Spinal cord (tissue), 9 donors: ENCODE measurements at regions not wholly inside any gene's neighbourhood (a gene's known extent, or its start where the extent isn't known, plus 50 kb on each side); places are given as distances from the start of the nearest gene placed in this dataset.
A peak's percentile ranks its signal among the peaks of the same experiment; 100 is the strongest.

Source experiments
- DNase-seq, 6 donors: peaks; one replicate each; pipeline versions ENCODE4 v3.0.0 to v3.0.0-alpha.2; 2013 to 2015; ENCODE audit warnings: low spot score in 6 of 6, low read depth in 4 of 6
- H3K27ac ChIP-seq: one replicate; pipeline ENCODE4 v1.5.1; 2013; ENCODE audit warnings: low read depth, low read length, control low read depth
- H3K27me3 ChIP-seq: one replicate; pipeline ENCODE4 v1.6.1; 2013; ENCODE audit warnings: low read length; ENCODE audit not compliant: control insufficient read depth, insufficient read depth
- H3K36me3 ChIP-seq: one replicate; pipeline ENCODE4 v1.6.1; 2013; ENCODE audit warnings: low read length; ENCODE audit not compliant: control insufficient read depth, insufficient read depth
- H3K4me1 ChIP-seq: one replicate; pipeline ENCODE4 v1.6.1; 2013; ENCODE audit warnings: low read length; ENCODE audit not compliant: control insufficient read depth, insufficient read depth
- H3K4me3 ChIP-seq: one replicate; pipeline ENCODE4 v1.5.1; 2013; ENCODE audit warnings: low read depth, low read length, control low read depth
- H3K9me3 ChIP-seq: one replicate; pipeline ENCODE4 v1.6.1; 2013; ENCODE audit warnings: low read length; ENCODE audit not compliant: control insufficient read depth, insufficient read depth
- WGBS: methylation state at CpG from one replicate; pipeline ENCODE4 v1.1.5; 2013; ENCODE audit warnings: missing lambda C conversion rate; ENCODE audit not compliant: insufficient coverage; 5-methylcytosine and 5-hydroxymethylcytosine counted together
- donor health status: healthy.

DNA sequence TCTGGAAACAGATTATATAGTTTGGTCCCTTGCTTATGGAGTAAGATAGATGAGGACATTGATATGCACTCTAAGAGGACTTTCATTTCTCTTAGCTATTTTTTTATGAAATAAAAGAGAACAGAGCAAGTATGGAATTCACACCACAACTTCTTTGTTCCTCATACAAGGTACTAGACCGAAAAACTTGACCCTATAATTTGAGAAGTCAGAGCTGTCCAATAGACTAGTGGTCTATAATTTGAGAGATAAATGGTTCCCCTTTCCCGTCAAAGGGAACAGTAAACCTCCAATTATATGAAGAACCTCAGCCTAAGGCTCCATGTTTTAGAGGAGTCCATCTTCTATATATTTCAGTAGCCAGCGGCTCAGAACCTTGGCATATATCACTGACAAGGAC is 58.5 kb upstream of the HIF1A start:
- H3K36me3 ChIP-seq = no peaks in the 10 kb centered on the region
- no peaks in the 10 kb centered on the region for H3K9me3 ChIP-seq
- H3K4me3 ChIP-seq = no peak overlapping the region
- H3K27me3 ChIP-seq = no peaks in the 10 kb centered on the region
- peaks cover 6% of the 10 kb centered on the region for H3K4me1 ChIP-seq
- 100% methylated on average over 1 of the region's 3 CpGs for WGBS
- no peak overlapping the region for H3K27ac ChIP-seq
- no peak for DNase-seq

DNA sequence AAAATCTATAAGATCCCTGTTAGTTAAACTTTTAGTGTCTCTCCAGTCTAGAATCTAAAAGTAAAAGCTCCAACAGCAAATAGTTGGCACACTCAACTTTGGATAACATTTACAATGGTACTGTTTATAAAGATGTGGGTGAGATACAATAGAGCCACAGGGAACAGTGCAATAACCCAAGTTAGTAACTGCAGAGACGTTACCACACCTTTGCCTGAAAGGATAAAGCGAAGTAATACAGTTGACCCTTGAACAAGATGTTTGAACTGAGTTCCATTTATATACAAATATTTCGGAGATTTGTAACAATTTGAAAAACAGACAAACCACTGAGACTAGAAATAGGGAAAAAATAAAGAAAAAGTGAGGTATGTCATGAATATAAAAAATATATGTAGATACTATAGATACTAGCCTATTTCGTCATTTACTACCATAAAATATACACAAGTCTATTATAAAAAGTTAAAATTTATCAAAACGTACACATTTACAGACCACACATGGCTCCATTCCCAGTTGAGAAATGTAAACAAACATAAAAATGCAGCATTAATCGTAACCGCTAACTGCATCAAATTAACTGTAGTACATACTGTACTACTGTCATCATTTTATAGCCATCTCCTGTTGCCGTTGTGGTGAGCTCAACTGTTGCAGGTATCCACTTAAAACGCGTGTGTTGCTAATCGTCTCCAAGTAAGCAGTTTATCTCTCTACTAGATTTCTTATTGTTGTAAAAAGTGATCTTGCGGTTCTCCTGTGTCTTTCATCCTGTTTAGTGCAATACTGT is 56.5 kb upstream of the HIF1A start:
- H3K9me3 ChIP-seq = no peaks in the 10 kb centered on the region
- H3K4me3 ChIP-seq = no peak overlapping the region
- H3K27ac ChIP-seq = no peak overlapping the region
- H3K27me3 ChIP-seq = no peaks in the 10 kb centered on the region
- no peaks in the 10 kb centered on the region for H3K36me3 ChIP-seq
- H3K4me1 ChIP-seq = peaks cover 6% of the 10 kb centered on the region
- no peak for DNase-seq
- 82% methylated on average over 2 of the region's 12 CpGs for WGBS

DNA sequence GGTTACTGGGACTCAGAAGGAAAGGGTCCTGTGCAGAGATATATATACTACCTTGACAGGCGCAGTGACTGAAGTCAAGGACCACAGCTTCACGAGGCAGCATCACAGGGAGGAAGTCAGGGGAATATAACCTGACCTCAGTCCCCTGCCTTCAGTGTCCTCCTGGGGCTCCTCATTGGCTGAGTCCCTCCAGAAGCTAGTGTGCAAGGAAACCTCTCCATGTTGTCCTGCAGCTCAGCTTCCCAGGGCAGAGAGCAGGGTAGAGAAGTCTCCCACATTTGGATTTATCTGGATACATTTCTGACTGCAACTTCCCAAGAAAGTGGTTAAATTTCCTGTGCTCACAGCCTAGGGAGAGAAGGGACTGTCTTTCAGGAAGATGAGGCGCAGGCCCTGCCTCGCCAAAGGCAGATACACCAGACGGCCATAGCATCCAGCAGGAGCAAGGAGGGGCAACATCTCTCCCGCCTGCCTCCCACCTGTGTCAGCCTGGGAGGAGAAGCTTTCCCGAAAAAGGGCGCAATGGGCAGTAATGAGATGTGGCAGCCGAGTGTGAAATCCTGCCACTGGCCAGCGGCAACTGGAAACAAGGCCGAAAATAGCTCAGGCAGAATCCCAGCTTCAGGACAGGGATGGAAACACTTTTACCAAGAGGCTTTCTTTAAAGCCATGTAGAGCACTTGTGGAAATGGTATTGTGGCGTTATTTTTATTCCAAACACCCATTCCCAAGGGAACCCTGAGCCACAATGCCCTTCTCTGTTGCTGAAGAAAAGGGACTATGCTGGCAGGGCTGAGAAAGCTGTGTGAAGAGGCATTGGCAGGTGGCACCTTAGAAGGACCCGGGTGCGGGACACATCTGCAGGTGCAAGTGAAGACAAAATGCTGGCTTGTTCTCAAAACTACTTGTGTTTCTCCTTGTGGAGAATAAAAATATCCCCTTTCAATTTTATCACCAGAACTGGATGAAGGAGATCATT is 54.9 kb upstream of the HIF1A start:
- Histone ChIP-seq H3K9me3 (no peaks in the 10 kb centered on the region), H3K4me3 (no peak overlapping the region), H3K27me3 (no peaks in the 10 kb centered on the region), H3K4me1 (peaks cover 6% of the 10 kb centered on the region), H3K36me3 (no peaks in the 10 kb centered on the region), H3K27ac (no peak overlapping the region)
- WGBS = 61% methylated on average over 10 of the region's 14 CpGs
- DNase-seq = peak in 4 of 6 donors; percentile 13 to 53 (median 35)

DNA sequence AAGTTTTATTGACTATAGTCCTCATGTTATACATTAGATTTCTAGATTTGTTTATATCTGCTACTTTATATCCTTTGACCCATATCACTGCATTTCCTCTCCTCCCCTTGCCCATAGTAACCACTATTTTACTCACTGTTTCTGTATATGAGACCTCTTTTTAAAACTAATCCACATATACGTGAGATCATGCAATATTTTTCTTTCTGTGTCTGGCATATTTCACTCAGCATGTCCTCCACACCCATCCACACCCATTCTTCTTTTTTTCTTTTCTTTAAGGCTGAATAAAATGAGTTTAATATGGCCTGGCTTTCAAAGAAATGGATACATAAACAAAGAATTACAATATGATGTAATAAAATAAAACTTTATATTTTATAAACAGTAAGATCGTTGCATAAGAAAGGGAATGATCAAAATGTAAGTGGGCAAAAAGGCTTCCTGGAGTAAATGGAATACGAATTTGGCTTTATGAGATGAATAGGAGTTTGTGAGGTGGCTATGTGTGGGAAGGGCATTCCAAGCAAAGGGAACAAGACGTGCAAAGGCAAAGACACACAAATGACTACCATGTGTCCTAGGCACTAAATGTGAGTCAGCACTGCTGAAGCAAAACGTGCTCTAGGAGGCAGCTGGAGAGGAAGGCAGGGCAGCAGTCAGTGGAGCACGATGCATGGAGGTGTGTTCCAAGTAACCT is 53.2 kb upstream of the HIF1A start:
- Histone ChIP-seq H3K4me1 (peaks cover 6% of the 10 kb centered on the region), H3K4me3 (no peak overlapping the region), H3K9me3 (no peaks in the 10 kb centered on the region), H3K27ac (no peak overlapping the region), H3K36me3 (no peaks in the 10 kb centered on the region), H3K27me3 (no peaks in the 10 kb centered on the region)
- WGBS = 94% methylated on average over 4 of the region's 6 CpGs
- DNase-seq = no peak

DNA sequence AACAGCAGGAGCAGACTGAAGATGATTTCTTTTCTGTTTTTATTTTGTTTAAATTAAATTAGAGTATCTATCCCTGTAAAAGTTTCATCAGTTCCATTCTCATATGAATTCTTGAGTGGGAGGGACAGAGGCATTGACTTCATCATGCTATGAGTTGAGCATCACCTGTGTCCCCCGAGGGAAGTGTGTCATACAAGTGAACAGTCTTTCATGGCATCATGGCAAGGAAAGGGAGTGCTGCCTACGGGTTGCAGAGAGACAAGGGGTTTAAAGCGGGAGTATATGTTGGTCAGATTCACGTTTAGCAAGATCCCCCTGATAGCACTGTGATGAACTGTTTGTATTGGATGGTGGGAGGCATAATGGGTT is 52.7 kb upstream of the HIF1A start:
- 95% methylated on average over 3 of the region's 4 CpGs for WGBS
- Histone ChIP-seq H3K27ac (no peak overlapping the region), H3K9me3 (no peaks in the 10 kb centered on the region), H3K4me3 (no peak overlapping the region), H3K36me3 (no peaks in the 10 kb centered on the region), H3K27me3 (no peaks in the 10 kb centered on the region), H3K4me1 (peaks cover 6% of the 10 kb centered on the region)
- no peak for DNase-seq

DNA sequence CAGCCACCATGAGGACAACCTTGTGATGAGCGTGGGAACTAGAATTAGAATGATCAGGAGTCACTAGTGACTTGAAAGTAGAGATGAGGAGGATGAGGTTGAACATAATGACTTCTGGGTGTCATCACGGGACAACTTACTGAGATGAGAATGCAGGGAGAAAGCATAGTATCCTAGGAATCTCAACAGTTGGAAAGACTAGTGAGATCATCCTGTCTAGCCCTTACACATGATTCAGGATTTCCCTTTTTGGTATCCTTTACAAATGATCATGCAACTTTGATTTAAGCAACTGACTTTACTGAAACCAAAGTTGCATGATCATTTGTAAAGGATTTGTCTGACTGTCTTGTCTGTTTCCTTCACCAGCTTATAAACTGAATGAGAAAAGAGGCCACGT is 51.8 kb upstream of the HIF1A start:
- Histone ChIP-seq H3K4me1 (peaks cover 6% of the 10 kb centered on the region), H3K9me3 (no peaks in the 10 kb centered on the region), H3K27me3 (no peaks in the 10 kb centered on the region), H3K4me3 (no peak overlapping the region), H3K27ac (no peak overlapping the region), H3K36me3 (no peaks in the 10 kb centered on the region)
- DNase-seq = no peak
- 94% methylated on average over 2 of the region's 3 CpGs for WGBS

DNA sequence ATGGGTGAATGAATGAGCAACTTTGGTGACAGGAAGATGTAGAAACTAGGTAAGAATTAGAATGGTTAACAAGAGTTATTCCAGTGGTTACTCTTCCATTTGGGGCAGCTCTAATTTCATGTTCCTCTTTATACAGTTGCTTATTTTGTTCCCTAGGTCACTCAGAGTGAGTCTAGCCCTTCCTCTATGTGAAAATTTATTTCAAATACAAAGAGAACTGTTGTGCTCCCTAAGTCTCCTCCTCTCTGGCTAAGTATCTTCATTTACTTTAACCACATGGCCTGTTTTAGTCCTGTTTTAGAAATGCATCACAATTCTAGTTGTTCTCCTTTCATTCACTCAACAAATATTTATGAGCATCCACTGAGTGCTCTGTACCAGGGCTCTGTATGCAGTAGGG is 51.1 kb upstream of the HIF1A start:
- H3K9me3 ChIP-seq = no peaks in the 10 kb centered on the region

DNA sequence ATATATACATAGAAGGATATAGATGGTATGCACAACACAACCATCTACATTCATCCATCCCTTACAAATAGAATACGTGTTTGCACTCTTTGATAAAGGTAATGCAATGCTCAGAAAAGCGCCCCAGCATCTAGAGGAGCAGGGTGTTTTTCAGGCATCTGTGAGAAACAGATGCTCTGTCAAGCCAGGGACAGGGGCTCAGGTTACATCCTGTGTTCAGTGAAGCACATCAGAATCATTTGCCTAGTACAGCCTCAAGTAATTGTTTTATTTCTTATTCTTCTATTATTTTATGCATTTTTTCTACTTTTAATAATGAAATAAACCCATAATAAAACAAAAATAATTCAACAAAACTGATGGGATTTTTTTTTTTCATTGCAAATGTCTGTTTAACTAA is 50.5 kb upstream of the HIF1A start:
- H3K27me3 ChIP-seq = no peaks in the 10 kb centered on the region
- 100% methylated on average over 1 of the region's 2 CpGs for WGBS
- DNase-seq = peak in 1 of 6 donors; percentile 35
- H3K4me3 ChIP-seq = no peak overlapping the region
- H3K36me3 ChIP-seq = no peaks in the 10 kb centered on the region
- H3K4me1 ChIP-seq = peaks cover 6% of the 10 kb centered on the region
- H3K27ac ChIP-seq = no peak overlapping the region
- no peaks in the 10 kb centered on the region for H3K9me3 ChIP-seq

More for the DNA sequence above, 51.1 kb upstream of the HIF1A start:
- DNase-seq = no peak
- no peaks in the 10 kb centered on the region for H3K27me3 ChIP-seq
- peaks cover 6% of the 10 kb centered on the region for H3K4me1 ChIP-seq
- H3K36me3 ChIP-seq = no peaks in the 10 kb centered on the region
- no peak overlapping the region for H3K4me3 ChIP-seq
- H3K27ac ChIP-seq = no peak overlapping the region

DNA sequence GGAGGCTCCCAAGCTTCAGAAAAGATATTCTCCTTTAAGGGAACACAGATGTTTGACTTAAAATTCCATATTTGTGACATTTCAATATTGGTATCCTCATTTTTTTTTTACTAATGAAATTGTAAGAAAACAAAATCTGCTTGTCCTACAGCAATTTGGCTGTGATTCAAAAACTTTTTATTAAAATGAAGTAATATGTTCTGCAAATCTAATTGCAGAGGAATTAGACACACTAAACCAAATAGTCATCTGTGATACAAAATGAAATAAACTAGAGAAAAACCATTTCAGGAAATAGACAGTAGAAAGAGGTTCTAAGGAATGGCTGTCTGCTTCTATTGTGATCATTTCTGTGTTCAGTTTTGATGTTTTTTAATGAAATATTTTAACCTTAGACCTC is 50.1 kb upstream of the HIF1A start:
- no peaks in the 10 kb centered on the region for H3K36me3 ChIP-seq
- no peaks in the 10 kb centered on the region for H3K9me3 ChIP-seq
- no peaks in the 10 kb centered on the region for H3K27me3 ChIP-seq
- DNase-seq = no peak
- peaks cover 4% of the 10 kb centered on the region for H3K4me1 ChIP-seq
- no peak overlapping the region for H3K27ac ChIP-seq
- H3K4me3 ChIP-seq = no peak overlapping the region
